ENCODE measurements at regions not wholly inside any gene's neighbourhood (a gene's known extent, or its start where the extent isn't known, plus 50 kb on each side); places are given as distances from the start of the nearest gene placed in this dataset.
A peak's percentile ranks its signal among the peaks of the same experiment; 100 is the strongest.

DNA sequence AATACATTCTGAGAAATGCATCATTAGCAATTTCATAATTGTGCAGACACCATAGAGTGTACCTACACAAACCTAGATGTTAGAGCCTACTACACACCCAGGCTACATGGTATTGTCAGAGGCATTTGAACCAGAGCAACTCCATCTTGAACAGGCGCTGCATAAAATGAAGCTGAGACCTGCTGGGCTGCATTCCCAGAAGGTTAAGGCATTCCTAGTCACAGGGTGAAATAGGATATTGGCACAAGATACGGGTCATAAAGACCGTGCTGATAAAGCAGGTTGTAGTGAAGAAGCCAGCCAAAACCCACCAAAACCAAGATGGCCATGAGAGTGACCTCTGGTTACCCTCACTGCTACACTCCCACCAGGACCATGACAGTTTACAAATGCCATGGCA, 116.4 kb downstream of the LARP7 start:
- TF ChIP-seq, protein P1, sequence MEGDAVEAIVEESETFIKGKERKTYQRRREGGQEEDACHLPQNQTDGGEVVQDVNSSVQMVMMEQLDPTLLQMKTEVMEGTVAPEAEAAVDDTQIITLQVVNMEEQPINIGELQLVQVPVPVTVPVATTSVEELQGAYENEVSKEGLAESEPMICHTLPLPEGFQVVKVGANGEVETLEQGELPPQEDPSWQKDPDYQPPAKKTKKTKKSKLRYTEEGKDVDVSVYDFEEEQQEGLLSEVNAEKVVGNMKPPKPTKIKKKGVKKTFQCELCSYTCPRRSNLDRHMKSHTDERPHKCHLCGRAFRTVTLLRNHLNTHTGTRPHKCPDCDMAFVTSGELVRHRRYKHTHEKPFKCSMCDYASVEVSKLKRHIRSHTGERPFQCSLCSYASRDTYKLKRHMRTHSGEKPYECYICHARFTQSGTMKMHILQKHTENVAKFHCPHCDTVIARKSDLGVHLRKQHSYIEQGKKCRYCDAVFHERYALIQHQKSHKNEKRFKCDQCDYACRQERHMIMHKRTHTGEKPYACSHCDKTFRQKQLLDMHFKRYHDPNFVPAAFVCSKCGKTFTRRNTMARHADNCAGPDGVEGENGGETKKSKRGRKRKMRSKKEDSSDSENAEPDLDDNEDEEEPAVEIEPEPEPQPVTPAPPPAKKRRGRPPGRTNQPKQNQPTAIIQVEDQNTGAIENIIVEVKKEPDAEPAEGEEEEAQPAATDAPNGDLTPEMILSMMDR (conservative IDR thresholded peaks at IDR 0.05): no peak
- H3K9me3 Mint-ChIP-seq: no peaks in the 10 kb centered on the region
- peaks cover 50% of the 10 kb centered on the region for H3K4me1 Mint-ChIP-seq
- Histone ChIP-seq H3K9ac (ENCODE audit: extremely low read depth, low read length, poor library complexity, severe bottlenecking) (no peak overlapping the region), H3K9me3 (ENCODE audit: control insufficient read depth, low read length) (no peaks in the 10 kb centered on the region), H3K4me3 (ENCODE audit: low read length) (no peak overlapping the region), H3K4me1 (ENCODE audit: control insufficient read depth, insufficient read depth, low read length) (peaks cover 14% of the 10 kb centered on the region), H3K36me3 (ENCODE audit: control insufficient read depth, insufficient read depth, low read length) (peaks cover 28% of the 10 kb centered on the region), H3K27ac (ENCODE audit: low read depth, low read length) (no peak overlapping the region), H3K27me3 (ENCODE audit: control insufficient read depth, insufficient read depth, low read length, poor library complexity, severe bottlenecking) (no peaks in the 10 kb centered on the region)
- no peak overlapping the region for H3K4me3 Mint-ChIP-seq
- DNase-seq: peak; percentile 29
- no peaks in the 10 kb centered on the region for H3K27me3 Mint-ChIP-seq (ENCODE audit: insufficient read depth)
- H3K27ac Mint-ChIP-seq: peak overlapping the region; percentile 98
- peaks cover 62% of the 10 kb centered on the region for H3K36me3 Mint-ChIP-seq (ENCODE audit: low read depth)
- 93 to 94% methylated on average over 2 to 3 of the region's 3 CpGs for WGBS, 2 experiments (ENCODE audit: insufficient coverage in 1 of 2, insufficient read length in 1 of 2)

DNA sequence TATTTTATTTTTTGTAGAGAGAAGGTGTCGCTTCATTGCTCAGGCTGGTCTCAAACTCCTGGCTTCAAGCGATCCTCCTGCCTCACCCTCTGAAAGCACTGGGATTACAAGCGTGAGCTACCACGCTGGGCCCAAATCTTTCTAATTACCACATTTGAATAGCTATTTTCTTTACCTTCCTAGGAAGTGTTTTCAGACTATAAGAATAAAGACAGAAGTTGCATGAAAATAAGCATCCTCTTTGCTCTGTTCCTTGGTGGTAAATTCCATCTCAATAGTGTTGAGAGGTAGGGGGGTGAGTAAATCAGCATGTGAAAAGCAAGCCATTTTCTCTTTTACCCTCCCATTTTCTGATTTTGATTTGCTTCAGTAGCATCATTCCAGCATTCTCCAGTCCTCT, 122.4 kb downstream of the LARP7 start:
- DNase-seq: peak; percentile 85
- H3K9ac ChIP-seq (ENCODE audit: extremely low read depth, low read length, poor library complexity, severe bottlenecking): no peak overlapping the region
- no peak overlapping the region for H3K4me3 ChIP-seq (ENCODE audit: low read length)
- no peak overlapping the region for H3K4me3 Mint-ChIP-seq
- peaks cover 12% of the 10 kb centered on the region for H3K36me3 ChIP-seq (ENCODE audit: control insufficient read depth, insufficient read depth, low read length)
- 20% methylated on average over 4 of the region's 4 CpGs; no CpG with 5 or more reads in 1 of the 2 experiments for WGBS, 2 experiments (ENCODE audit: insufficient coverage in 1 of 2, insufficient read length in 1 of 2)
- H3K4me1 Mint-ChIP-seq: peaks cover 29% of the 10 kb centered on the region
- H3K36me3 Mint-ChIP-seq (ENCODE audit: low read depth): peaks cover 46% of the 10 kb centered on the region
- TF ChIP-seq, protein P1 (conservative IDR thresholded peaks at IDR 0.05): no peak
- H3K27ac ChIP-seq (ENCODE audit: low read depth, low read length): no peak overlapping the region
- peaks cover 3% of the 10 kb centered on the region for H3K4me1 ChIP-seq (ENCODE audit: control insufficient read depth, insufficient read depth, low read length)
- H3K27me3 Mint-ChIP-seq (ENCODE audit: insufficient read depth): no peaks in the 10 kb centered on the region
- no peaks in the 10 kb centered on the region for H3K27me3 ChIP-seq (ENCODE audit: control insufficient read depth, insufficient read depth, low read length, poor library complexity, severe bottlenecking)
- H3K27ac Mint-ChIP-seq: peak overlapping the region; percentile 86
- H3K9me3 ChIP-seq (ENCODE audit: control insufficient read depth, low read length): no peaks in the 10 kb centered on the region
- H3K9me3 Mint-ChIP-seq: no peaks in the 10 kb centered on the region

DNA sequence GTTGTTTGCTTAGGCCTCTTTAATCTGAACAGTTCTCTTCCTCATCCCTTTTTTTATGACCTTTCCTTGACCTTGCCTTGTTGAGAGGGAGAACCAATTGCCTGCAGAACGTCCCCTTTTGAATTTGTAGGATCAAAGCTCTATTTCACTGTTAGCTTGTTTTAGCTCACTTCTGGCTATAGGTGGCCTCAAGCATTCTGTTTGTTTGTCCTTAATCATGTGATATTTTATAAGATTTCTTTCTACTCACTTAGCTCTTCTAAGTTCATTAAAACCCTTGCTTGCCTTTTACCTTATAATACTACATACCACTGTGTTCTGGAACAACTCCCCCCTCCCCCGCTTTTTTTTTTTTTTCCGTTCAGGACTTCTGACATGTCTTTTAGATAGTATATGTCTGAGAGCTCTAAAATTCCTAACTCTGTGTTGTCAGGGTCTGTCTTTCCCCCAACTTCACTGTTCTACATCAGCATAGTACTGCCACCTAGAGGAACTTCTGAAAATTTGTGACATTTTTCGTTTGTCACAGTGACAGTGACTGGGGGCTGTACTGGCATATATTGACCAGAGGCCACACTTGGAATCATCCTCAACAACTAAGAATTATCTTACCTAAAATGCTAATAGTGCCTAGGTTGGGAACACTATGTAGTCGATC, 128.5 kb downstream of the LARP7 start:
- peaks cover 40% of the 10 kb centered on the region for H3K36me3 Mint-ChIP-seq (ENCODE audit: low read depth)
- TF ChIP-seq, protein P1 (conservative IDR thresholded peaks at IDR 0.05): peak; percentile 80
- H3K4me3 Mint-ChIP-seq: peak overlapping the region; percentile 0
- DNase-seq: peak; percentile 62
- H3K27ac Mint-ChIP-seq: peak overlapping the region; percentile 67
- 25 to 46% methylated on average over 1 to 4 of the region's 5 CpGs for WGBS, 2 experiments (ENCODE audit: insufficient coverage in 1 of 2, insufficient read length in 1 of 2)
- no peaks in the 10 kb centered on the region for H3K27me3 Mint-ChIP-seq (ENCODE audit: insufficient read depth)
- Histone ChIP-seq H3K9ac (ENCODE audit: extremely low read depth, low read length, poor library complexity, severe bottlenecking) (no peak overlapping the region), H3K9me3 (ENCODE audit: control insufficient read depth, low read length) (no peaks in the 10 kb centered on the region), H3K27me3 (ENCODE audit: control insufficient read depth, insufficient read depth, low read length, poor library complexity, severe bottlenecking) (no peaks in the 10 kb centered on the region), H3K36me3 (ENCODE audit: control insufficient read depth, insufficient read depth, low read length) (peaks cover 27% of the 10 kb centered on the region), H3K4me1 (ENCODE audit: control insufficient read depth, insufficient read depth, low read length) (peaks cover 8% of the 10 kb centered on the region), H3K4me3 (ENCODE audit: low read length) (no peak overlapping the region), H3K27ac (ENCODE audit: low read depth, low read length) (no peak overlapping the region)
- H3K4me1 Mint-ChIP-seq: peaks cover 36% of the 10 kb centered on the region
- no peaks in the 10 kb centered on the region for H3K9me3 Mint-ChIP-seq

Measured in endodermal cell (in vitro differentiated cells).